ENCODE measurements at regions not wholly inside any gene's neighbourhood (a gene's known extent, or its start where the extent isn't known, plus 50 kb on each side); places are given as distances from the start of the nearest gene placed in this dataset.

GRCh38 chr2:161095314-161095713 lies 64.9 kb upstream of the TANK start:
- H3K36me3 Mint-ChIP-seq (ENCODE audit: insufficient read depth, unreplicated experiment): no peaks in the 10 kb centered on the region
- H3K36me3 ChIP-seq (ENCODE audit: control insufficient read depth, insufficient read depth, low read length): no peaks in the 10 kb centered on the region
- no peaks in the 10 kb centered on the region for H3K9me3 ChIP-seq
- TF ChIP-seq CTCF (IDR thresholded peaks at IDR 0.05; ENCODE audit: insufficient read depth in 1 of 2, low read depth in 1 of 2, low read length in 1 of 2, severe bottlenecking in 1 of 2, unreplicated experiment in 1 of 2): no peak
- H3K4me3 ChIP-seq (ENCODE audit: low read depth, low read length): no peak overlapping the region
- DNase-seq: no peak
- ChIA-PET CTCF (no interaction called here), POLR2A (no interaction called here)
- no peaks in the 10 kb centered on the region for H3K27me3 ChIP-seq (replicated peaks; ENCODE audit: control insufficient read depth, insufficient read depth, low read length)
- no peak overlapping the region for H3K4me3 Mint-ChIP-seq (ENCODE audit: unreplicated experiment)
- no peak overlapping the region for H3K27ac Mint-ChIP-seq (ENCODE audit: unreplicated experiment)
- H3K27me3 Mint-ChIP-seq (ENCODE audit: insufficient read depth, unreplicated experiment): no peaks in the 10 kb centered on the region
- H3K9me3 Mint-ChIP-seq (ENCODE audit: unreplicated experiment): peaks cover 18% of the 10 kb centered on the region
- H3K4me1 ChIP-seq: no peaks in the 10 kb centered on the region
- intact Hi-C loops (cut with micrococcal nuclease; ENCODE audit: unreplicated experiment): no loop called here
- no TSS peak for BruUV-seq (replicated peaks)
- peaks cover 6% of the 10 kb centered on the region for H3K4me1 Mint-ChIP-seq (ENCODE audit: low read depth, unreplicated experiment)

- Histone ChIP-seq H3K4me1 (no peaks in the 10 kb centered on the region), H3K4me3 (ENCODE audit: low read depth, low read length) (no peak overlapping the region), H3K36me3 (ENCODE audit: control insufficient read depth, insufficient read depth, low read length) (no peaks in the 10 kb centered on the region), H3K9me3 (no peaks in the 10 kb centered on the region), H3K27me3 (replicated peaks; ENCODE audit: control insufficient read depth, insufficient read depth, low read length) (no peaks in the 10 kb centered on the region)
- no TSS peak for BruUV-seq (replicated peaks)
- ChIA-PET CTCF (no interaction called here), POLR2A (no interaction called here)
- no peak for TF ChIP-seq CTCF (IDR thresholded peaks at IDR 0.05; ENCODE audit: insufficient read depth in 1 of 2, low read depth in 1 of 2, low read length in 1 of 2, severe bottlenecking in 1 of 2, unreplicated experiment in 1 of 2)
- Mint-ChIP-seq H3K36me3 (ENCODE audit: insufficient read depth, unreplicated experiment) (no peaks in the 10 kb centered on the region), H3K4me3 (ENCODE audit: unreplicated experiment) (no peak overlapping the region), H3K27me3 (ENCODE audit: insufficient read depth, unreplicated experiment) (no peaks in the 10 kb centered on the region), H3K9me3 (ENCODE audit: unreplicated experiment) (peaks cover 18% of the 10 kb centered on the region), H3K4me1 (ENCODE audit: low read depth, unreplicated experiment) (peaks cover 6% of the 10 kb centered on the region), H3K27ac (ENCODE audit: unreplicated experiment) (no peak overlapping the region)
- intact Hi-C loops (cut with micrococcal nuclease; ENCODE audit: unreplicated experiment): no loop called here
- DNase-seq: no peak
Measured at GRCh38 chr2:161096336-161096735, 63.9 kb upstream of the TANK start.

- no TSS peak for BruUV-seq (replicated peaks)
- peaks cover 2% of the 10 kb centered on the region; the same call in 1 of the 2 replicates for H3K4me1 ChIP-seq
- Mint-ChIP-seq H3K4me3 (ENCODE audit: unreplicated experiment) (no peak overlapping the region), H3K4me1 (ENCODE audit: low read depth, unreplicated experiment) (peaks cover 6% of the 10 kb centered on the region), H3K36me3 (ENCODE audit: insufficient read depth, unreplicated experiment) (no peaks in the 10 kb centered on the region), H3K9me3 (ENCODE audit: unreplicated experiment) (peaks cover 18% of the 10 kb centered on the region), H3K27me3 (ENCODE audit: insufficient read depth, unreplicated experiment) (no peaks in the 10 kb centered on the region), H3K27ac (ENCODE audit: unreplicated experiment) (no peak overlapping the region)
- ChIA-PET CTCF (no interaction called here), POLR2A (no interaction called here)
- H3K9me3 ChIP-seq: no peaks in the 10 kb centered on the region
- no peaks in the 10 kb centered on the region for H3K36me3 ChIP-seq (ENCODE audit: control insufficient read depth, insufficient read depth, low read length)
- DNase-seq: no peak
- intact Hi-C loops (cut with micrococcal nuclease; ENCODE audit: unreplicated experiment): no loop called here
- TF ChIP-seq CTCF (IDR thresholded peaks at IDR 0.05; ENCODE audit: insufficient read depth in 1 of 2, low read depth in 1 of 2, low read length in 1 of 2, severe bottlenecking in 1 of 2, unreplicated experiment in 1 of 2): no peak
- H3K27me3 ChIP-seq (replicated peaks; ENCODE audit: control insufficient read depth, insufficient read depth, low read length): no peaks in the 10 kb centered on the region
- no peak overlapping the region for H3K4me3 ChIP-seq (ENCODE audit: low read depth, low read length)
Measured at GRCh38 chr2:161097157-161097556, 63.1 kb upstream of the TANK start.
